DLD1 (cell line): ENCODE measurements at regions not wholly inside any gene's neighbourhood (a gene's known extent, or its start where the extent isn't known, plus 50 kb on each side); places are given as distances from the start of the nearest gene placed in this dataset.
"Not testable (repeated sequence)": the region's sequence is repeated elsewhere in the genome, so short reads cannot be mapped to it uniquely, and the experiment has no call there.

Source experiments
- in situ Hi-C: cut with HindIII; loops from 2 replicates; pipeline ENCODE4 v1.10.0; 2017; ENCODE audit warnings: low sequenced_read_pairs

DNA sequence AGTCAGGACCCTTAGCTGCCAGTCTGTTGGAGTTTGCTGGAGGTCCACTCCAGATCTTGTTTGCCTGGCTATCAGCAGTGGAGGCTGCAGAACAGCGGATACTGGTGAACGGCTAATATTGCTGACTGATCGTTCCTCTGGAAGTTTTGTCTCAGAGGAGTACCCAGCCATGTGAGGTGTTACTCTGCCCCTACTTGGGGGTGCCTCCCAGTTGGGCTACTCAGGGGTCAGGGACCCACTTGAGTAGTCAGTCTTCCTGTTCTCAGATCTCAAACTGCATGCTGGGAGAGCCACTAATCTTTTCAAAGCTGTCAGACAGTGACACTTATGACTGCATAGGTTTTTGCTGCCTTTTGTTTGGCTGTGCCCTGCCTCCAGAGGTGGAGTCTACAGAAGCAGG, 160.5 kb downstream of the OR4A47 start:
- in situ Hi-C loops = not testable (repeated sequence)

- in situ Hi-C loops = loop anchor here (10.0 kb wide), 1 partner anchor 74 kb away; no protein-coding TSS in a partner anchor
These were observed 180.6 kb downstream of the OR4A47 start for GRCh38 chr11:48669146-48669545.

DNA sequence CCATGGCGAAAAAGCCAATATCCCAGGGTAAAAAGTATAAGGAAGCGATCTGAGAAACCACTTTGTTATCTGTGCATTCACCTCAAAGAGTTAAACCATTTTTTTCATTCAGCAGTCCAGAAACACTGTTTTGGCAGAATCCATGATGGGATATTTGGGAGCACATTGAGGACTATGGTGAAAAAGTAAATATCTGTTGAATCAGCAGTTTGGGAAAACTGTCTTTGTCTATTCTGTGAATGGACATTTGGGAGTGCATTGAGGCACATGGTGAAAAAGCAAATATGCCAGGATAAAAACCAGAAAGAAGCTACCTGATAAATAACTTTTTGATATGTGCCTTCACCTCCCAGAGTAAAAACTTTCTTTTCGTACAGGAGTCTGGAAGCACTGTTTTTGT, 187.4 kb downstream of the OR4A47 start:
- in situ Hi-C loops = no loop called here

DNA sequence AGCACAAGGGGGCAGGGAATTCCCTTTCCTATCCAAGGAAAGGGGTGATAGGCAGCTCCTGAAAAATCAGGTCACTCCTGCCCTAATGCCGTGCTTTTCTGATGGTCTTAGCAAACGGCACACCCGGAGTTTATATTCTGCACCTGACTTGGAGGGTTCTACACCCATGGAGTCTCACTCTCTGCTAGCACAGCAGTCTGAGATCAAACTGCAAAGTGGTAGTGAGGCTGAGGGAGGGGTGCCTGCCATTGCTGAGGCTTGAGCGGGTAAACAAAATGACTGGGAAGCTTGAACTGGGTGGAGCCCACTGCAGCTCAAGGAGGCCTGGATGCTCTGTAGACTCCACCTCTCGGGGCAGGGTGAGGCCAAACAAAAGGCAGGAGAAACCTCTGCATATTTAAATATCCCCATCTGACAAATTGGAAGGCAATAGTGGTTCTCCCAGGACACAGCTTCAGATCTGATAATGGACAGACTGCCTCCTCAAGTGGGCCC, 194.7 kb downstream of the OR4A47 start:
- in situ Hi-C loops = no loop called here

DNA sequence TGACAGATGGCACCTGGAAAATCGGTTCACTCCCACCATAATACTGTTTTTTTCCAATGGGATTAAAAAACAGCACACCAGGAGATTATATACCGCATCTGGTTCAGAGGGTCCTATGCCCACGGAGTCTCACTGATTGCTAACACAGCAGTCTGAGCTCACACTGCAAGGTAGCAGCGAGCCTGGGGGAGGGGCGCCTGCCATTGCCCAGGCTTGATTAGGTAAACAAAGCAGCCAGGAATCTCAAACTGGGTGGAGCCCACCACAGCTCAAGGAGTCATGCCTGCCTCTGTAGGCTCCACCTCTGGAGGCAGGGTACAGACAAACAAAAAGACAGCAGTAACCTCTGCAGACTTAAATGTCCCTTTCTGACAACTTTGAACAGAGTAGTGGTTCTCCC, 240.9 kb downstream of the OR4A47 start:
- in situ Hi-C loops = not testable (repeated sequence)

GRCh38 chr11:48750081-48750480, 233.6 kb downstream of the TRIM51G start:
- in situ Hi-C loops = not testable (repeated sequence)
